ENCODE measurements at regions not wholly inside any gene's neighbourhood (a gene's known extent, or its start where the extent isn't known, plus 50 kb on each side); places are given as distances from the start of the nearest gene placed in this dataset.

DNA sequence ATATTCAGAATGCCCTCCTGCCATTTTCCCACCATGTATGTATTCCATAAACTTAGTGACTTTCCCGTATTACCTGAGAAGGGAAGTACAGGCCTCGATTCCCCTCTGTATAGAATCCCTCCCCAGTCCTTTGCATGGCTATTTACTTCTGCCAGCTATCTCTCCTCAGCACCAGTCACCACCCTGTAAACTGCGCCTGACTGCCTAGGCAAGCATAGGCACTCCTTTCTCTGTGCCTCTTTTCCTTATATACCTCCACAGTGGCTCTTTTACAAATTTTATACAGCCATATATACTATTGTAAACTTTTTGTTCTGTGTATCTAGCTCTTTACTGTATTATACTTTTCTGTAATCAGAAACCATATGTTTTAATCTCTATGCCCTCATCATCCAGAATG is 130.9 kb upstream of the TET2 start:
- Mint-ChIP-seq H3K36me3 (ENCODE audit: unreplicated experiment) (no peaks in the 10 kb centered on the region), H3K9me3 (ENCODE audit: unreplicated experiment) (peaks cover 7% of the 10 kb centered on the region), H3K4me3 (ENCODE audit: unreplicated experiment) (no peak overlapping the region), H3K27me3 (ENCODE audit: unreplicated experiment) (no peaks in the 10 kb centered on the region), H3K27ac (ENCODE audit: unreplicated experiment) (no peak overlapping the region), H3K4me1 (ENCODE audit: unreplicated experiment) (no peaks in the 10 kb centered on the region)
- DNase-seq (ENCODE audit: extremely low spot score, unreplicated experiment), result no peak
- TF ChIP-seq, protein P1, sequence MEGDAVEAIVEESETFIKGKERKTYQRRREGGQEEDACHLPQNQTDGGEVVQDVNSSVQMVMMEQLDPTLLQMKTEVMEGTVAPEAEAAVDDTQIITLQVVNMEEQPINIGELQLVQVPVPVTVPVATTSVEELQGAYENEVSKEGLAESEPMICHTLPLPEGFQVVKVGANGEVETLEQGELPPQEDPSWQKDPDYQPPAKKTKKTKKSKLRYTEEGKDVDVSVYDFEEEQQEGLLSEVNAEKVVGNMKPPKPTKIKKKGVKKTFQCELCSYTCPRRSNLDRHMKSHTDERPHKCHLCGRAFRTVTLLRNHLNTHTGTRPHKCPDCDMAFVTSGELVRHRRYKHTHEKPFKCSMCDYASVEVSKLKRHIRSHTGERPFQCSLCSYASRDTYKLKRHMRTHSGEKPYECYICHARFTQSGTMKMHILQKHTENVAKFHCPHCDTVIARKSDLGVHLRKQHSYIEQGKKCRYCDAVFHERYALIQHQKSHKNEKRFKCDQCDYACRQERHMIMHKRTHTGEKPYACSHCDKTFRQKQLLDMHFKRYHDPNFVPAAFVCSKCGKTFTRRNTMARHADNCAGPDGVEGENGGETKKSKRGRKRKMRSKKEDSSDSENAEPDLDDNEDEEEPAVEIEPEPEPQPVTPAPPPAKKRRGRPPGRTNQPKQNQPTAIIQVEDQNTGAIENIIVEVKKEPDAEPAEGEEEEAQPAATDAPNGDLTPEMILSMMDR (IDR thresholded peaks at IDR 0.05), result no peak

DNA sequence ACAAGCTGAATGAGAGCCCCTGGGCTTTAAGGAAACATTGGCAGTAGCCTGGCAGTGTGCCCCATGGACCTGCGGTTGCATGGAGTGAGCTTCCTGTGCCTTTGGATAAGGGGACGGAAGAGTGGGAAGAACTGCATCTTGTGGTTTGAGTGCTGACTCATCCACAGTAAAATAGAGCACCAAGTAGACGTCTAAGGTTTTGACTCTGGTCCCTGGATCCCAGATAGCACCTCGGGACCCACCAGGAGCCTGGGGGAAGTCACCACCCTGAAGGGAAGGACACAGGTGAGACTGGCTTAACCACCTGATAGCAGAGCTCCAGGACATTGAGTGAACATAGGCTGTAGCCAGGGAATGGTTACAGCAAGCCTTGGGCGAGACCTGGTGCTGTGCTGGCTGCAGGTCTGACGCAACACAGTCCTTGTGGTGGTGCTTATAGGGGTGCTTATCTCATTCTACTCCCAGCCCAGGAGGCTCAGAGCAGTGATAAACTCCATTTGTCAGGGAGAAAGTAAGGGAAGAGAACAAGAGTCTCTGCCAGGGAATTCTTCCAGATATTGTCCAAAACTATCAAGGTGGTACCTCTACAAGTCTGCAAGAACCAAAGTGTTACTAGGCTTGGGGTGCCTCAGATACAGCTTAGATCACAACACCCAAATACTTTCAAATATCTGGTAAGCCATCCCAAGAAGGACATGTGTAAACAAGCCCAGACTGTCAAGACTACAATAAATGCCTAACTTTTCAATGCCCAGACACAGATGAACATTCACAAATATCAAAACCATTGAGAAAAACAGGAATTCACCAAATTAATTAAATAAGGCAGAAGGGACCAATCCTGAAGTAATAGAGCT is 123.6 kb upstream of the TET2 start:
- Mint-ChIP-seq H3K36me3 (ENCODE audit: unreplicated experiment) (no peaks in the 10 kb centered on the region), H3K27me3 (ENCODE audit: unreplicated experiment) (no peaks in the 10 kb centered on the region), H3K4me1 (ENCODE audit: unreplicated experiment) (no peaks in the 10 kb centered on the region), H3K4me3 (ENCODE audit: unreplicated experiment) (no peak overlapping the region), H3K9me3 (ENCODE audit: unreplicated experiment) (peaks cover 7% of the 10 kb centered on the region), H3K27ac (ENCODE audit: unreplicated experiment) (no peak overlapping the region)
- no peak for DNase-seq (ENCODE audit: extremely low spot score, unreplicated experiment)
- TF ChIP-seq, protein P1 (IDR thresholded peaks at IDR 0.05), result no peak

DNA sequence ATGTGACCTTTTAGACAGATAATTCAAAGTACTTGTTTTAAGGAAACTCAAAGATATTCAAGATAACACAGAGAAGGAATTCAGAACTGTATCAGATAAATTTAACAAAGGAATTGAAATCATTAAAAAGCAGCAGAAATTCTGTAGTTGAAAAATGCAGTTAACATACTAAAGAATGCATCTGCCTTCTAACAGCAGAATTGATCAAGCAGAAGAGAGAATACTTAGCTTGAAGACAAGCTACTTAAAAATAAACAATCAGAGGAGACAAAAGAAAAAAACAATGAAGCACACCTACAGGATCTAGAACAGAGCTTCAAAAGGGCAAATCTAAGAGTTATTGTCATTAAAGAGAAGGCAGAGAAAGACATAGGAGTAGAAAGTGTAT is 123.0 kb upstream of the TET2 start:
- TF ChIP-seq, protein P1 (IDR thresholded peaks at IDR 0.05), result no peak
- no peak overlapping the region for H3K27ac Mint-ChIP-seq (ENCODE audit: unreplicated experiment)
- H3K27me3 Mint-ChIP-seq (ENCODE audit: unreplicated experiment), result no peaks in the 10 kb centered on the region
- H3K4me1 Mint-ChIP-seq (ENCODE audit: unreplicated experiment), result no peaks in the 10 kb centered on the region
- peaks cover 2% of the 10 kb centered on the region for H3K9me3 Mint-ChIP-seq (ENCODE audit: unreplicated experiment)
- no peaks in the 10 kb centered on the region for H3K36me3 Mint-ChIP-seq (ENCODE audit: unreplicated experiment)
- no peak for DNase-seq (ENCODE audit: extremely low spot score, unreplicated experiment)
- no peak overlapping the region for H3K4me3 Mint-ChIP-seq (ENCODE audit: unreplicated experiment)

DNA sequence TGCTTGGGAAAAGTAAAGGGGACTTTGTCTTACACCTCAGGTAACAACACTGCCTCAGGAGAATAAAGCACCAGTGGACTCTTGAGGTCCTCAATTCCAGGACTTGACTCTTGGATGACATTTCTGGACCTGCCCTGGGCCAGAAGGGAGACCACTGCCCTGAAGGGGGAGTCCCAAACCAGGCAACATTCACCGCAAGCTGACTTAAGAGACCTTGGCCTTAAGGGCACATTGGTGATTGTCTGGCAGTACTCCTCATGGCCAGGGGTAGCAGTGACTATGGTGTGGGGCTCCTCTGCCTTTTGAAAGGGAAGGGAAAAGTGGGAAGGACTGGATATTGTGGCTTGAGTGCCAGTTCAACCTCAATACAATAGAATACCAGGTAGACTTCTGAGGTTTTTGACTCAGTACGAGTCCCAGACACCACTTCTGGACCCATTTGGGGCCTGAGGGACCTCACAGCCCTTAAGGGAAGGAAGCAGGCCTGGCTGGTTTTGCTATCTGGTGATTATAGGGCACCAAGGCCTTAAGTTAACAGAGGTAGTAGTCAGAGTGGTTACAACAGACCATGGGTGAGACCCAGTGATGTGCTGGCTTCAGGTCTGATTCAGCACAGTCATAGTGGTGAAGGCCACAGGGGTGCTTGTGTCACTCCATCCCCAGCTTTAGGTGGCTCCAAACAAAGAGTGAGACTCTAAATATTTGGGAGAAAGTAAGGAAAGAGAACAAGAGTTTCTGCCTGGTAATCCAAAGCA is 121.2 kb upstream of the TET2 start:
- no peaks in the 10 kb centered on the region for H3K9me3 Mint-ChIP-seq (ENCODE audit: unreplicated experiment)
- no peaks in the 10 kb centered on the region for H3K27me3 Mint-ChIP-seq (ENCODE audit: unreplicated experiment)
- H3K4me1 Mint-ChIP-seq (ENCODE audit: unreplicated experiment), result no peaks in the 10 kb centered on the region
- no peak overlapping the region for H3K4me3 Mint-ChIP-seq (ENCODE audit: unreplicated experiment)
- TF ChIP-seq, protein P1 (IDR thresholded peaks at IDR 0.05), result no peak
- no peak overlapping the region for H3K27ac Mint-ChIP-seq (ENCODE audit: unreplicated experiment)
- H3K36me3 Mint-ChIP-seq (ENCODE audit: unreplicated experiment), result no peaks in the 10 kb centered on the region
- no peak for DNase-seq (ENCODE audit: extremely low spot score, unreplicated experiment)

DNA sequence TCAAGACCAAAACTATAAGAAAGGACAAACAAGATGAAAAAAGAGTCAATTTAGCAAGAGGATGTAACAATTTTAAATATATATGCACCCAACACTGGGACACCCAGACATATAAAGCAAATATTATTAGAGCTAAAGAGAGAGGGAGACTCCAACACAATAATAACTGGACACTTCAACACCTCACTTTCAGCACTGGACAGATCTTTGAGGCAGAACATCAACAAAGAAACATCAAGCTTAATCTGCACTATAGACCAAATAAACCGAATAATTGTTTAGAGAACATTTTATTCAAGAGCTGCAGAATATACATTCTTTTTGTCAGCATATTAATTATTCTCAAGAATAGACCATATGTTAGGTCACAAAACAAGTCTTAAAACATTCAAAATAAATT is 109.7 kb upstream of the TET2 start:
- Mint-ChIP-seq H3K4me3 (ENCODE audit: unreplicated experiment) (no peak overlapping the region), H3K27me3 (ENCODE audit: unreplicated experiment) (no peaks in the 10 kb centered on the region), H3K4me1 (ENCODE audit: unreplicated experiment) (no peaks in the 10 kb centered on the region), H3K9me3 (ENCODE audit: unreplicated experiment) (no peaks in the 10 kb centered on the region), H3K36me3 (ENCODE audit: unreplicated experiment) (no peaks in the 10 kb centered on the region), H3K27ac (ENCODE audit: unreplicated experiment) (no peak overlapping the region)
- TF ChIP-seq, protein P1 (IDR thresholded peaks at IDR 0.05), result no peak
- no peak for DNase-seq (ENCODE audit: extremely low spot score, unreplicated experiment)
